Stimulated activated CD8-positive, alpha-beta memory T cell treated with anti-CD3 and anti-CD28 coated beads, Interleukin-7, amount 100 ng/mL, for 4 hours (primary cell): ENCODE measurements at regions not wholly inside any gene's neighbourhood (a gene's known extent, or its start where the extent isn't known, plus 50 kb on each side); places are given as distances from the start of the nearest gene placed in this dataset.
A peak's percentile ranks its signal among the peaks of the same experiment; 100 is the strongest.

Experiments
- DNase-seq, 2 donors: peaks; one replicate each; pipeline ENCODE4 v3.0.0-alpha.2; 2020; ENCODE audit warnings: low read depth in 2 of 2

GRCh38 chr16:79792664-79793351, 192.3 kb upstream of the MAF start:
- no peak for DNase-seq

GRCh38 chr16:79792076-79792475, 191.5 kb upstream of the MAF start:
- no peak for DNase-seq

- DNase-seq: no peak
Measured at GRCh38 chr16:79790854-79791253, 190.3 kb upstream of the MAF start.

- DNase-seq: no peak
Measured at GRCh38 chr16:79788949-79789348, 188.4 kb upstream of the MAF start.

- DNase-seq: no peak
Measured at GRCh38 chr16:79786389-79786788, 185.9 kb upstream of the MAF start.

- no peak for DNase-seq
Measured at GRCh38 chr16:79784007-79784406, 183.5 kb upstream of the MAF start.

GRCh38 chr16:79777679-79778078, 177.1 kb upstream of the MAF start:
- DNase-seq: no peak

- no peak for DNase-seq
Measured at GRCh38 chr16:79776243-79776847, 175.8 kb upstream of the MAF start.

- DNase-seq: no peak
Measured at GRCh38 chr16:79772784-79773183, 172.2 kb upstream of the MAF start.

- DNase-seq: no peak
Measured at GRCh38 chr16:79772048-79772447, 171.5 kb upstream of the MAF start.

GRCh38 chr16:79770244-79771064, 169.9 kb upstream of the MAF start:
- DNase-seq: peak in 1 of 2 donors; percentile 47

GRCh38 chr16:79769928-79770243, 169.3 kb upstream of the MAF start:
- DNase-seq: no peak

GRCh38 chr16:79769270-79769927, 168.9 kb upstream of the MAF start:
- no peak for DNase-seq

GRCh38 chr16:79768276-79768970, 167.9 kb upstream of the MAF start:
- no peak for DNase-seq

GRCh38 chr16:79767421-79768275, 167.1 kb upstream of the MAF start:
- DNase-seq: no peak

GRCh38 chr16:79765901-79766394, 165.4 kb upstream of the MAF start:
- DNase-seq: no peak

- DNase-seq: no peak
Measured at GRCh38 chr16:79765431-79765830, 164.9 kb upstream of the MAF start.

GRCh38 chr16:79764415-79765110, 164.0 kb upstream of the MAF start:
- DNase-seq: no peak

GRCh38 chr16:79762217-79762616, 161.7 kb upstream of the MAF start:
- no peak for DNase-seq
